ENCODE measurements at regions not wholly inside any gene's neighbourhood (a gene's known extent, or its start where the extent isn't known, plus 50 kb on each side); places are given as distances from the start of the nearest gene placed in this dataset.

GRCh38 chr20:61061981-61062380, 190.1 kb upstream of the CDH4 start:
- peaks cover 8% of the 10 kb centered on the region for H3K27me3 ChIP-seq (ENCODE audit: control insufficient read depth, insufficient read depth, low read length, poor library complexity, severe bottlenecking)
- H3K9me3 Mint-ChIP-seq = no peaks in the 10 kb centered on the region
- H3K27me3 Mint-ChIP-seq (ENCODE audit: insufficient read depth) = peaks cover 81% of the 10 kb centered on the region
- no peak overlapping the region for H3K4me3 Mint-ChIP-seq
- H3K36me3 ChIP-seq (ENCODE audit: control insufficient read depth, insufficient read depth, low read length) = no peaks in the 10 kb centered on the region
- H3K36me3 Mint-ChIP-seq (ENCODE audit: low read depth) = no peaks in the 10 kb centered on the region
- H3K9me3 ChIP-seq (ENCODE audit: control insufficient read depth, low read length) = no peaks in the 10 kb centered on the region
- no peak overlapping the region for H3K27ac Mint-ChIP-seq
- no peak overlapping the region for H3K9ac ChIP-seq (ENCODE audit: extremely low read depth, low read length, poor library complexity, severe bottlenecking)
- no peak overlapping the region for H3K4me3 ChIP-seq (ENCODE audit: low read length)
- 54 to 73% methylated on average over 4 to 6 of the region's 6 CpGs for WGBS, 2 experiments (ENCODE audit: insufficient coverage in 1 of 2, insufficient read length in 1 of 2)
- no peak overlapping the region for H3K27ac ChIP-seq (ENCODE audit: low read depth, low read length)
- TF ChIP-seq CTCF (conservative IDR thresholded peaks at IDR 0.05) = no peak
- no peaks in the 10 kb centered on the region for H3K4me1 Mint-ChIP-seq
- no peak for DNase-seq
- H3K4me1 ChIP-seq (ENCODE audit: control insufficient read depth, insufficient read depth, low read length) = no peaks in the 10 kb centered on the region

- peaks cover 70% of the 10 kb centered on the region for H3K27me3 Mint-ChIP-seq (ENCODE audit: insufficient read depth)
- Histone ChIP-seq H3K4me1 (ENCODE audit: control insufficient read depth, insufficient read depth, low read length) (no peaks in the 10 kb centered on the region), H3K9me3 (ENCODE audit: control insufficient read depth, low read length) (no peaks in the 10 kb centered on the region), H3K9ac (ENCODE audit: extremely low read depth, low read length, poor library complexity, severe bottlenecking) (no peak overlapping the region), H3K27ac (ENCODE audit: low read depth, low read length) (no peak overlapping the region), H3K27me3 (ENCODE audit: control insufficient read depth, insufficient read depth, low read length, poor library complexity, severe bottlenecking) (no peaks in the 10 kb centered on the region), H3K4me3 (ENCODE audit: low read length) (no peak overlapping the region), H3K36me3 (ENCODE audit: control insufficient read depth, insufficient read depth, low read length) (no peaks in the 10 kb centered on the region)
- H3K4me3 Mint-ChIP-seq = no peak overlapping the region
- no peaks in the 10 kb centered on the region for H3K4me1 Mint-ChIP-seq
- no peaks in the 10 kb centered on the region for H3K36me3 Mint-ChIP-seq (ENCODE audit: low read depth)
- no peak for TF ChIP-seq CTCF (conservative IDR thresholded peaks at IDR 0.05)
- no peaks in the 10 kb centered on the region for H3K9me3 Mint-ChIP-seq
- DNase-seq = peak; percentile 65
- no peak overlapping the region for H3K27ac Mint-ChIP-seq
- 79 to 81% methylated on average over 8 to 10 of the region's 10 CpGs for WGBS, 2 experiments (ENCODE audit: insufficient coverage in 1 of 2, insufficient read length in 1 of 2)
Observed at GRCh38 chr20:61065853-61066252, 186.2 kb upstream of the CDH4 start.

- Mint-ChIP-seq H3K36me3 (ENCODE audit: low read depth) (no peaks in the 10 kb centered on the region), H3K27ac (no peak overlapping the region), H3K9me3 (no peaks in the 10 kb centered on the region), H3K4me1 (no peaks in the 10 kb centered on the region), H3K27me3 (ENCODE audit: insufficient read depth) (peaks cover 71% of the 10 kb centered on the region), H3K4me3 (no peak overlapping the region)
- no peak overlapping the region for H3K27ac ChIP-seq (ENCODE audit: low read depth, low read length)
- no peaks in the 10 kb centered on the region for H3K9me3 ChIP-seq (ENCODE audit: control insufficient read depth, low read length)
- no peak overlapping the region for H3K9ac ChIP-seq (ENCODE audit: extremely low read depth, low read length, poor library complexity, severe bottlenecking)
- H3K36me3 ChIP-seq (ENCODE audit: control insufficient read depth, insufficient read depth, low read length) = no peaks in the 10 kb centered on the region
- no peak for DNase-seq
- no peaks in the 10 kb centered on the region for H3K4me1 ChIP-seq (ENCODE audit: control insufficient read depth, insufficient read depth, low read length)
- no peak for TF ChIP-seq CTCF (conservative IDR thresholded peaks at IDR 0.05)
- no peak overlapping the region for H3K4me3 ChIP-seq (ENCODE audit: low read length)
- WGBS, 2 experiments (ENCODE audit: insufficient coverage in 1 of 2, insufficient read length in 1 of 2) = 83 to 92% methylated on average over 4 to 13 of the region's 13 CpGs
- no peaks in the 10 kb centered on the region for H3K27me3 ChIP-seq (ENCODE audit: control insufficient read depth, insufficient read depth, low read length, poor library complexity, severe bottlenecking)
Observed at GRCh38 chr20:61066526-61066925, 185.5 kb upstream of the CDH4 start.

Data from endodermal cell (in vitro differentiated cells).